ENCODE measurements at regions not wholly inside any gene's neighbourhood (a gene's known extent, or its start where the extent isn't known, plus 50 kb on each side); places are given as distances from the start of the nearest gene placed in this dataset.
"Not testable (repeated sequence)": the region's sequence is repeated elsewhere in the genome, so short reads cannot be mapped to it uniquely, and the experiment has no call there.

- DNase-seq (ENCODE audit: low spot score): no peak
Observed at GRCh38 chr5:96101358-96102089, 139.9 kb upstream of the ELL2 start.

- DNase-seq (ENCODE audit: low spot score): not testable (repeated sequence)
Observed at GRCh38 chr5:96097488-96097887, 135.8 kb upstream of the ELL2 start.

GRCh38 chr5:96096724-96097123 lies 135.1 kb upstream of the ELL2 start:
- no peak for DNase-seq (ENCODE audit: low spot score)

- no peak for DNase-seq (ENCODE audit: low spot score)
Observed at GRCh38 chr5:96094904-96095303, 133.3 kb upstream of the ELL2 start.

- no peak for DNase-seq (ENCODE audit: low spot score)
Observed at GRCh38 chr5:96093890-96094381, 132.3 kb upstream of the ELL2 start.

GRCh38 chr5:96093340-96093739 lies 131.7 kb upstream of the ELL2 start:
- no peak for DNase-seq (ENCODE audit: low spot score)

GRCh38 chr5:96091874-96092273 lies 130.2 kb upstream of the ELL2 start:
- no peak for DNase-seq (ENCODE audit: low spot score)

GRCh38 chr5:96090215-96090614 lies 128.6 kb upstream of the ELL2 start:
- DNase-seq (ENCODE audit: low spot score): no peak

GRCh38 chr5:96088706-96089498 lies 127.3 kb upstream of the ELL2 start:
- DNase-seq (ENCODE audit: low spot score): no peak

- DNase-seq (ENCODE audit: low spot score): no peak
Observed at GRCh38 chr5:96087939-96088338, 126.3 kb upstream of the ELL2 start.

- no peak for DNase-seq (ENCODE audit: low spot score)
Observed at GRCh38 chr5:96084874-96085506, 123.3 kb upstream of the ELL2 start.

GRCh38 chr5:96083361-96083881 lies 121.8 kb upstream of the ELL2 start:
- peak; percentile 35 for DNase-seq (ENCODE audit: low spot score)

GRCh38 chr5:96081276-96081858 lies 119.7 kb upstream of the ELL2 start:
- no peak for DNase-seq (ENCODE audit: low spot score)

GRCh38 chr5:96080557-96080956 lies 118.9 kb upstream of the ELL2 start:
- peak; percentile 24 for DNase-seq (ENCODE audit: low spot score)

GRCh38 chr5:96079962-96080361 lies 118.3 kb upstream of the ELL2 start:
- no peak for DNase-seq (ENCODE audit: low spot score)

GRCh38 chr5:96079075-96079474 lies 117.4 kb upstream of the ELL2 start:
- DNase-seq (ENCODE audit: low spot score): peak; percentile 81

GRCh38 chr5:96076451-96076850 lies 114.8 kb upstream of the ELL2 start:
- no peak for DNase-seq (ENCODE audit: low spot score)

- DNase-seq (ENCODE audit: low spot score): no peak
Observed at GRCh38 chr5:96075579-96076289, 114.1 kb upstream of the ELL2 start.

- DNase-seq (ENCODE audit: low spot score): no peak
Observed at GRCh38 chr5:96074870-96075269, 113.2 kb upstream of the ELL2 start.

GRCh38 chr5:96074460-96074859 lies 112.8 kb upstream of the ELL2 start:
- DNase-seq (ENCODE audit: low spot score): no peak

GRCh38 chr5:96072791-96073165 lies 111.1 kb upstream of the ELL2 start:
- DNase-seq (ENCODE audit: low spot score): no peak
